GM19467 (cell line): ENCODE measurements at regions not wholly inside any gene's neighbourhood (a gene's known extent, or its start where the extent isn't known, plus 50 kb on each side); places are given as distances from the start of the nearest gene placed in this dataset.
A peak's percentile ranks its signal among the peaks of the same experiment; 100 is the strongest.

Source experiments
- ATAC-seq: cut with Tn5 transposase; IDR thresholded peaks from one replicate; pipeline ENCODE4 v1.9.1; 2021; ENCODE audit warnings: mild to moderate bottlenecking, moderate library complexity; ENCODE audit not compliant: unreplicated experiment

- ATAC-seq = no peak
Measured at GRCh38 chr12:67573566-67573965, 75.0 kb upstream of the DYRK2 start.

- no peak for ATAC-seq
Measured at GRCh38 chr12:67578976-67579661, 69.4 kb upstream of the DYRK2 start.

DNA sequence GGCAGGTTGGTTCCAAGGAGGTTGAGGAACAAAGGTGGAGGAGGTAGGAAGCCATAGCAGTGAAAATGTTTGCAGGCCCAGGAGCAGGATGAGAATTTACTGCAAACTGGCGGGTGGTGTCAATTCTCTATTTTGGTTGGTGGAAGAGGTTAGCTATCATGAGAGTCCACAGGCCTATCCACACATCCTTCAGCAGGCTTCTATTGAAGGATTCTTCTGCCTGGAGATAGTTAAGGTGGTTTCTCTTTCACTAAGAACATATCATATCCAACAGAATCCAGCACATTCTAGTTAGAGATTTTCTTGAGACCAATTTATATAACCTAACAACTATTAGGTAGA lies 68.9 kb upstream of the DYRK2 start:
- ATAC-seq = no peak

GRCh38 chr12:67582238-67582834 lies 66.2 kb upstream of the DYRK2 start:
- no peak for ATAC-seq

GRCh38 chr12:67582844-67583243 lies 65.7 kb upstream of the DYRK2 start:
- no peak for ATAC-seq

DNA sequence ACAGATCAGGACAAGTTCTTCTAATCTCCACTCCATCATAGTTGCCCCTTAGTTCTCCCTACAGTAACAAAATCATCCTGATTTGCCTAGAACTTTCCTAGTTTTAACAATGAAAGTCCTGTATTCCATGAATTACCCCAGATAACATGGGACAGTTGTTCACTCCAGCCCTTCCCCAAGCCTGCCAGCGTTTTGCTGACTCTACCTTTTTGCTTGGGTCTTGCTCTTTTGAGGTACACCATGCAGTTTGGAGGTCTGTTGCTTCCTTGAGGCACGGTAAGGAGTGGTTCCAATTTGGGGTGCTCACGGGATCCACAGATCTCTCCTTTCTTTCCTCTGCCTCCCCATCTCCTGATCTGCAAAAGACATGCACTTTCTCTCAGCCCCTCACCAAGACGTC lies 61.6 kb upstream of the DYRK2 start:
- no peak for ATAC-seq

- no peak for ATAC-seq
Measured at GRCh38 chr12:67589078-67589477, 59.5 kb upstream of the DYRK2 start.

DNA sequence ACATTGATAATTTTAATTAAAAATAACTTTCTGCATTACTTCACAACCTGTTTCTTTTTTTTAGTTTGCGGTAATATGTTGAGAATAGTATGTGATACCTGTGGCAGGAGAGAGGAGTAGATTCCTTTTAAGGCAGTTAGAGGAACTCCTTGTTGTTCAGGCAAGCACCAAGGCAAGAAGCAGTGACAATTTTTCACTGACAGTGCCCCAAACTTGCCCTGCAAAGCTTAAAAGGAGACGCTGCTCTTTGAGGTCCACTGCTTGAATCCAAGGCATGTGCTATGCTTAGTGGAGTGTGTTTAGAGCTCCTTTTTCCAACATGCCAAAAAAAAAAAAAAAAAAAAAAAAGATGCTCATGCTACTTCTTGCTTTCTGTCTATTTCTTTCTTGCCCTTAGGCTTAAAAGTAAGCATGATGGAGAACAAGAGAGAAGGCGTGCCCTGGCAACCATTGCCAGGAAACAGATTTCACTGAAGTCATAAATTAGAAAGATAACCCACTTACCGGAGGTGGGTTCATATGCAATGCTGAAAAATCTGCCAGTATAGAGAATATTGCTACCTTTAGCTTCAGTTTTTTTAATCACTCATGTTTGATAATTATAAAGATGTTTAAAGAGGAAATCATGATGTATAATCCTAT lies 58.3 kb upstream of the DYRK2 start:
- ATAC-seq = no peak

DNA sequence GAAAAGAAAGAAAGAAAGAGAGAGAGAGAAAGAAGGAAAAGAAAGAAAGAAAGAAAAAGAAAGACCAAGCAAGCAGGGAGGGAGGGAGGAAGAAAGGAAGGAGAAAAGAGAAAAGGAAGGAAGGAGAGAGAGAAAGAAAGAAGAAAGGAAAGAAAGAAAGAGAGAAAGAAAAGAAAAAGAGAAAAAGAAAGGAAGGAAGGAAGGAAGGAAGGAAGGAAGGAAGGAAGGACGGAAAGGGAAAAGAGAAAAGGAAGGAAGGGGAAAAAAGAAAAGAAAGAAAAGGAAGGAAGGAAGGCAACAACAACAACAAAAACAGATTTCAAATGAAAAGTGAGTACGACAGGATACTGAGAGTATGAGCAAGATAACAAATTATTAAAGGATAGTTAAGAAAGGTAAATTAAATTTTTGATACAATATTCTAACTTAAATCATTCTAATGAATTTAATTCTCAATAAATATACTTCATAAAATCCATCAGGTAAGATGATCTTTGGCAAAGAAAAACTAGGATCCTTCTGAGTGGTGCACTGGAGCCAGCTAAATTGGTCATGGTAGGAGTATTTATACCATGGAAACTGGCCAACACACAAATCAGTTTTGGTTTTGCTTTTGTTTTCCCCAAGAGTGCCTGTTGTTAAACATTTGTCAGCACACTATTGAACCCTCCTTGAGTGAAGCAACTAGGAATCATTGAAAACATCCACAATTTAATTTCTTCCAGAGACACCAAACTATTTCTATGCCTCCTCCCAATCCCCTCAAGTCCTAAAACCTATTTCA lies 56.1 kb upstream of the DYRK2 start:
- ATAC-seq = peak; percentile 93

- ATAC-seq = no peak
Measured at GRCh38 chr12:67593041-67593440, 55.5 kb upstream of the DYRK2 start.

- ATAC-seq = no peak
Measured at GRCh38 chr12:67593461-67594330, 54.8 kb upstream of the DYRK2 start.

DNA sequence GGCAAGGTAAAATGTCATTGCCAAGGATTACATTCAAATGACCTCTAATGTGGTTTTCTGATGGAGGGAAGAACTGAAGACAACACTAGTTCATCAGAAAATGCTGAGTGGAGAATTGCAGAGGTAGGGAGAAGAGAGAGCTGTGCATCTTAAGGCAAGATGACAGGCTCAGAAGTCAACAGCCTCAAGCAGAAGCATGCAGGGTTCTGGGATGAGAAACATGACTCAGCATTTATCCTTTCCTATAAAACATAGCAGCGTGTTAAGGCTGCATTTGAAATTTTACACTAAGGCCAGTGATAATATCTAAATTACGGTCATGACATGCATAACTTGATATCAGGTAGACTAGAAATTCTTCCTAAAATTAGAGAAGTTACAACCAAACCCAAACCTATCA lies 53.7 kb upstream of the DYRK2 start:
- no peak for ATAC-seq

GRCh38 chr12:67595365-67595764 lies 53.2 kb upstream of the DYRK2 start:
- ATAC-seq = no peak

DNA sequence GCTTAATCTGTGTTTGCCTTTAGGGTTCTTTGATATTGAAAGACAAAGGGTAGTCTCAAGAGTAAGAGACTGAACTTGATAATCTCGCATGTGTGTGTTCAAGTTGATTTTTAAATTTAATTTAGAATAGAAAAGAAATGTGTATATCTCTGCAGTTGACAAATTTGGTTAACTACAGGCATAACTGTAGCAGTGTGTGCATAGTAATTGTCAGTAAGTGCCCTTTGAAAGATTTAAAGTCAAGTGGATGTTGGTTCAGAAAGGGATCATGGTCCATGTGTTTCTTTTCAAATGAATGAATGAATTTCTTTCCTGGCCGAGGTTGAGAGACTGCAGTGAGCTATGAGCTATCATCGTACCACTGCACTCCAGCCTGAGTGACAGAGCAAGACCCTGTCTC lies 49.9 kb upstream of the DYRK2 start:
- ATAC-seq = no peak
